Lower lobe of right lung (tissue), 2 donors: ENCODE measurements at regions not wholly inside any gene's neighbourhood (a gene's known extent, or its start where the extent isn't known, plus 50 kb on each side); places are given as distances from the start of the nearest gene placed in this dataset.

Experiments
- ATAC-seq, 2 donors: fragments of 200-7000 bp; cut with Tn5 transposase; one replicate each; pipeline ENCODE4 v1.9.1; 2020 to 2022; ENCODE audit warnings: mild to moderate bottlenecking in 2 of 2, moderate library complexity in 2 of 2
- DNase-seq: peaks from one replicate; pipeline ENCODE4 v3.0.0-alpha.2; 2020
- H3K27ac ChIP-seq: fragments of 200-600 bp; one replicate; pipeline ENCODE4 v1.8.0; 2022
- H3K27me3 ChIP-seq: fragments of 200-600 bp; one replicate; pipeline ENCODE4 v1.8.0; 2022; ENCODE audit warnings: low read depth
- H3K36me3 ChIP-seq: fragments of 200-600 bp; one replicate; pipeline ENCODE4 v1.8.0; 2022; ENCODE audit warnings: mild to moderate bottlenecking
- H3K4me1 ChIP-seq: fragments of 200-600 bp; one replicate; pipeline ENCODE4 v1.8.0; 2022
- H3K4me3 ChIP-seq: fragments of 200-600 bp; one replicate; pipeline ENCODE4 v1.8.0; 2022; ENCODE audit warnings: mild to moderate bottlenecking
- H3K9me3 ChIP-seq: fragments of 200-600 bp; one replicate; pipeline ENCODE4 v1.8.0; 2022
- intact Hi-C: fragments of 100-400 bp; cut with DNase I; formaldehyde crosslinking; loops from one replicate; pipeline ENCODE4 v1.11.0; 2022
- TF ChIP-seq, protein P1 (sequence below): fragments of 200-600 bp; IDR thresholded peaks from one replicate; pipeline ENCODE4 v1.8.0; 2022; ENCODE audit warnings: antibody characterized with exemption, mild to moderate bottlenecking
- donor health status: DM: no; HTN: yes; CAD: no; lungs with severe emphysema.

DNA sequence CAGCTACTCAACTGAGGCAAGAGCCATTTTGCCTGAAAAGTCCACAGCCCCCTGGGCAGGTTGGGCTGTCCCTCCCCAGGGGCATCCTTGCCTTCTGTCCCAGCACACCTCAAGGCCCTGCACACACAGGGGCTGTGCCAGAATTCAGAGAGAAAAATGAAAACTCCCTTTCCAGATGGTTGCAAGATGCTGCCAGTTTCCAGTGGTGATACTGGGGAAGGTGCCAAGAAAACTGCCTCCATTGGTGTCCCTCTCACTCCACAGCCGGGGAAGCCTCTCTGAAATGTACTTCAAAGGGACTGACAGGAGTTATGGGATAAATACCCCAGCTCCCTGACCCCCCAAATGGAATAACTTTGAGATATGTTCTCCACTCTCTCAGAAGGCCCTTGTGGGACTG lies 154.2 kb upstream of the MAFB start:
- no peaks in the 10 kb centered on the region for H3K4me1 ChIP-seq
- ATAC-seq (no peak), DNase-seq (no peak)
- H3K27ac ChIP-seq: no peak overlapping the region
- no peak overlapping the region for H3K4me3 ChIP-seq
- intact Hi-C loops: no loop called here
- TF ChIP-seq, protein P1, sequence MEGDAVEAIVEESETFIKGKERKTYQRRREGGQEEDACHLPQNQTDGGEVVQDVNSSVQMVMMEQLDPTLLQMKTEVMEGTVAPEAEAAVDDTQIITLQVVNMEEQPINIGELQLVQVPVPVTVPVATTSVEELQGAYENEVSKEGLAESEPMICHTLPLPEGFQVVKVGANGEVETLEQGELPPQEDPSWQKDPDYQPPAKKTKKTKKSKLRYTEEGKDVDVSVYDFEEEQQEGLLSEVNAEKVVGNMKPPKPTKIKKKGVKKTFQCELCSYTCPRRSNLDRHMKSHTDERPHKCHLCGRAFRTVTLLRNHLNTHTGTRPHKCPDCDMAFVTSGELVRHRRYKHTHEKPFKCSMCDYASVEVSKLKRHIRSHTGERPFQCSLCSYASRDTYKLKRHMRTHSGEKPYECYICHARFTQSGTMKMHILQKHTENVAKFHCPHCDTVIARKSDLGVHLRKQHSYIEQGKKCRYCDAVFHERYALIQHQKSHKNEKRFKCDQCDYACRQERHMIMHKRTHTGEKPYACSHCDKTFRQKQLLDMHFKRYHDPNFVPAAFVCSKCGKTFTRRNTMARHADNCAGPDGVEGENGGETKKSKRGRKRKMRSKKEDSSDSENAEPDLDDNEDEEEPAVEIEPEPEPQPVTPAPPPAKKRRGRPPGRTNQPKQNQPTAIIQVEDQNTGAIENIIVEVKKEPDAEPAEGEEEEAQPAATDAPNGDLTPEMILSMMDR: no peak
- no peaks in the 10 kb centered on the region for H3K9me3 ChIP-seq
- no peaks in the 10 kb centered on the region for H3K27me3 ChIP-seq
- H3K36me3 ChIP-seq: no peaks in the 10 kb centered on the region

DNA sequence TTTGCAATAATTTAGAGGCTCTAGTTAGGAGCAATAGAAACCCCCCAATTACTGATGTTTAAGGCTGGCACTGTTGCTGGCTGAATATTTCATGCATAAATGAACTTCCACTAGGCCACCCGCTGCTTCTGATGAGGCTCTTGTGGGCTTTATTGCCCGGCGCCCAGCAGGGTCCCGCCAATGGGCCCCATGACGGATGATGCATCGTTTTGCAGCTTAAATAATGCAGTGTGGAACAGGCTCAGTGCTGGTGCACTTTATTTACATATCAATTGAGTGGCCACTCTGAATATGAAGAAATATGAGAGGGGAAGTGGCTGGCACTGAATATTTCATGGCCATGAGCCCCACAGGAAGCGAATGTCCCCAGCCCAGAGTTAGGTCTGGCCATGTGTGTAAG lies 155.3 kb upstream of the MAFB start:
- intact Hi-C loops: no loop called here
- H3K27ac ChIP-seq: no peak overlapping the region
- no peaks in the 10 kb centered on the region for H3K4me1 ChIP-seq
- no peaks in the 10 kb centered on the region for H3K9me3 ChIP-seq
- no peaks in the 10 kb centered on the region for H3K27me3 ChIP-seq
- no peaks in the 10 kb centered on the region for H3K36me3 ChIP-seq
- no peak overlapping the region for H3K4me3 ChIP-seq
- TF ChIP-seq, protein P1: no peak
- no peak for DNase-seq
- ATAC-seq: no peak

DNA sequence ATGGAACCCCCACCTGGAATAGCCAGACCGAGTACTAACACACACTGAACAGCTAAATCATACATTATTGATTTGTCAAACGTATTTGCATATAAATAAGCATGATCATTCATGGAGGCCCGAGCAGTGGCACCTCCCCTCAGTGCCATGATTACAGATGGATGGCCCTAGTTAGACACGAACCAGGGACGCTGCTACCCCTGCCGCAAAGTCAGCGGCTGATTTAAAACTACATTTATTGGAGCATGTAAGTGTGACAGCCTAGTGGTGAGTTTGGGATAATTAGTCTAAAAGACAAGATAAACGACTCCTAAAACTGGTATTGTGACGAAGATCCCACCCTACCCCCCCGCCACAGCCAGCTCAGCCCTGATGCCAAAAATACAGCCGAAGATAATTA lies 159.1 kb upstream of the MAFB start:
- Histone ChIP-seq H3K9me3 (no peaks in the 10 kb centered on the region), H3K36me3 (no peaks in the 10 kb centered on the region), H3K27me3 (no peaks in the 10 kb centered on the region), H3K4me1 (no peaks in the 10 kb centered on the region), H3K4me3 (no peak overlapping the region), H3K27ac (no peak overlapping the region)
- TF ChIP-seq, protein P1: no peak
- intact Hi-C loops: no loop called here
- ATAC-seq (no peak), DNase-seq (no peak)

DNA sequence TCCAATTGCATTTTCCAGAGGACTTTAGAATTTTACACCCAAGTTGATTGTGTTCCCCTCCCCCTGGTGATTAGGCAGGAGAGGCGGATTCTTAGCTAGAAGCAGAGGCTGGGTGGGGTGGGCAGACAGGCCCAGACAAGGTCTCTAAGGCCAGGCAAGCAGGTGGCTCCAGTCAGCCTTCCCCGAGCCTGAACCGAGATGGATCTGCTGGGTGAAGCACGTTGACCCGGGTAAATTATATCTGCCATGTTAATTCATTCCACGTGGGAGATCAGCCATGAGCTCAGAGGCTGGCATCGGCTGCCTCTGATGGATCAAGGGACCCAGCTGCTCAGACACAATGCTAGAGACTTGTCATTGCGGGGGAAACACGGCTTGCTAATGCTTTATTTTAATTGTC lies 159.5 kb upstream of the MAFB start:
- no peak for ATAC-seq
- Histone ChIP-seq H3K27ac (no peak overlapping the region), H3K9me3 (no peaks in the 10 kb centered on the region), H3K4me3 (no peak overlapping the region), H3K27me3 (no peaks in the 10 kb centered on the region), H3K4me1 (no peaks in the 10 kb centered on the region), H3K36me3 (no peaks in the 10 kb centered on the region)
- no peak for DNase-seq
- intact Hi-C loops: no loop called here
- TF ChIP-seq, protein P1: no peak

DNA sequence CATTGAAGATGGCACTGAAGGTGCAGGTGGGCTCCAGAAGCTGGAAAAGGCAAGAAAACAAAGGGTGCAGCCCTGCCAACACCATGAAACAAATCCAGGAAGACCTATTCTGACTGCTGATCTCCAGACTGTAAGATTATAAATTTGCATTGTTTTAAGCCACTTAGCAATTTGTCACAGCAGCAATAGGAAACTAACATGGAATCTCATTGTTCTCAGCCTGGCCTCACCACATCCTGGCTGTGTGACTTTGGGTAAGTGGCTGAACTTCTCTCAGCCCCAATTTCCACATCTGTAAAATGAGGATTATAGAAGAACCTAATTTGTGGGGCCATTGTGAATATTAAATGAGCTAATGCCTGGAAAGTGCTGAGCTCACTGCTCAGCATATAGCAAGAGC lies 160.4 kb upstream of the MAFB start:
- ATAC-seq: no peak
- no peak overlapping the region for H3K4me3 ChIP-seq
- no peaks in the 10 kb centered on the region for H3K27me3 ChIP-seq
- no peak for DNase-seq
- no peak overlapping the region for H3K27ac ChIP-seq
- no peaks in the 10 kb centered on the region for H3K36me3 ChIP-seq
- intact Hi-C loops: no loop called here
- H3K9me3 ChIP-seq: no peaks in the 10 kb centered on the region
- TF ChIP-seq, protein P1: no peak
- H3K4me1 ChIP-seq: no peaks in the 10 kb centered on the region

DNA sequence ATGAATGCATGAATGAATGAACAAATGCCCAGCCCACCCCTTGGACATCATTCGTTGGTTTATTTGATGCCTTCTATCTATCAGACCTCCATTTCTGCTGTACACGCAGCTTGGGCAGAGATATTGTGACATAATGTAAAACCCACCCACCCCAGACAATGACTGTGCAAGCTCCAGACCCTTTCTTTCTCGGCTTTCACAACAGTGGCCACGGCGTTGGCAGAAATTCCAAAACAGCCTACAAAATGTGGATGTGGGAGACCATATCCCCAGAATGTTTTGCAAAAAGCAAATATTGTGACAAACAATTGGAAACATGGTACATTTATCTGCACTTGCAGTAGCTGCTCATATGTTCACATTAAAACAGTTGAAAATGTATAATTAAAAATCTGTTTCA lies 162.0 kb upstream of the MAFB start:
- Histone ChIP-seq H3K4me1 (no peaks in the 10 kb centered on the region), H3K4me3 (no peak overlapping the region), H3K27ac (no peak overlapping the region), H3K27me3 (no peaks in the 10 kb centered on the region), H3K9me3 (no peaks in the 10 kb centered on the region), H3K36me3 (no peaks in the 10 kb centered on the region)
- DNase-seq: no peak
- ATAC-seq: no peak
- intact Hi-C loops: no loop called here
- TF ChIP-seq, protein P1: no peak
